ENCODE measurements at regions not wholly inside any gene's neighbourhood (a gene's known extent, or its start where the extent isn't known, plus 50 kb on each side); places are given as distances from the start of the nearest gene placed in this dataset.

DNA sequence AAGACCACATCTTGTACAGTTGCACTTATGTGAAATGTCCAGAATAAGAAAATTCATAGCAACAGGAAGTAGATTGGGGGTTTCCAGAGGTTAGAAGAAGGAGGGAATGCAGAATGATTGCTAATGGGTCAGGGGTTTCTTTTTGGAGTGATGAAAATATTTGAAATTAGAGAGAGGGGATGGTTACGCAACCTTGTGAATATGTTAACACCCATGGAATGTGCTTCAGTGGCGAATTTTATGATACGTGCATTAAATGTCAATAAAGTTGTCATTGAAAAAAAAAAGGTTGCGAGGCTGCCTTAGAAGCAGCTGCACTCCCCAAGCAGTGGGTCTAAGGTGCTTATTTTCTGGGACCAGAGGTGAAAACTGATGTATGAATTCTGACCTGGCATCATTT lies 64.4 kb upstream of the SUB1 start:
- TF ChIP-seq, protein P1, sequence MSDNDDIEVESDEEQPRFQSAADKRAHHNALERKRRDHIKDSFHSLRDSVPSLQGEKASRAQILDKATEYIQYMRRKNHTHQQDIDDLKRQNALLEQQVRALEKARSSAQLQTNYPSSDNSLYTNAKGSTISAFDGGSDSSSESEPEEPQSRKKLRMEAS (IDR thresholded peaks at IDR 0.05; ENCODE audit: low read depth): no peak
- TF ChIP-seq, protein P2, sequence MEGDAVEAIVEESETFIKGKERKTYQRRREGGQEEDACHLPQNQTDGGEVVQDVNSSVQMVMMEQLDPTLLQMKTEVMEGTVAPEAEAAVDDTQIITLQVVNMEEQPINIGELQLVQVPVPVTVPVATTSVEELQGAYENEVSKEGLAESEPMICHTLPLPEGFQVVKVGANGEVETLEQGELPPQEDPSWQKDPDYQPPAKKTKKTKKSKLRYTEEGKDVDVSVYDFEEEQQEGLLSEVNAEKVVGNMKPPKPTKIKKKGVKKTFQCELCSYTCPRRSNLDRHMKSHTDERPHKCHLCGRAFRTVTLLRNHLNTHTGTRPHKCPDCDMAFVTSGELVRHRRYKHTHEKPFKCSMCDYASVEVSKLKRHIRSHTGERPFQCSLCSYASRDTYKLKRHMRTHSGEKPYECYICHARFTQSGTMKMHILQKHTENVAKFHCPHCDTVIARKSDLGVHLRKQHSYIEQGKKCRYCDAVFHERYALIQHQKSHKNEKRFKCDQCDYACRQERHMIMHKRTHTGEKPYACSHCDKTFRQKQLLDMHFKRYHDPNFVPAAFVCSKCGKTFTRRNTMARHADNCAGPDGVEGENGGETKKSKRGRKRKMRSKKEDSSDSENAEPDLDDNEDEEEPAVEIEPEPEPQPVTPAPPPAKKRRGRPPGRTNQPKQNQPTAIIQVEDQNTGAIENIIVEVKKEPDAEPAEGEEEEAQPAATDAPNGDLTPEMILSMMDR (IDR thresholded peaks at IDR 0.05): no peak
- TF ChIP-seq EZH2phosphoT487 (IDR thresholded peaks at IDR 0.05; ENCODE audit: borderline replicate concordance, low read depth) (no peak), POLR2AphosphoS5 (IDR thresholded peaks at IDR 0.05; ENCODE audit: low read depth, low read length) (no peak), TAF1 (IDR thresholded peaks at IDR 0.05; ENCODE audit: borderline replicate concordance, low read depth, low read length) (no peak), CHD2 (IDR thresholded peaks at IDR 0.05; ENCODE audit: low read length, partially characterized antibody) (no peak), NRF1 (IDR thresholded peaks at IDR 0.05; ENCODE audit: low read depth, low read length) (no peak), ELF1 (IDR thresholded peaks at IDR 0.05) (no peak), RCOR1 (IDR thresholded peaks at IDR 0.05; ENCODE audit: low read length) (no peak)
- TF ChIP-seq, protein P3, sequence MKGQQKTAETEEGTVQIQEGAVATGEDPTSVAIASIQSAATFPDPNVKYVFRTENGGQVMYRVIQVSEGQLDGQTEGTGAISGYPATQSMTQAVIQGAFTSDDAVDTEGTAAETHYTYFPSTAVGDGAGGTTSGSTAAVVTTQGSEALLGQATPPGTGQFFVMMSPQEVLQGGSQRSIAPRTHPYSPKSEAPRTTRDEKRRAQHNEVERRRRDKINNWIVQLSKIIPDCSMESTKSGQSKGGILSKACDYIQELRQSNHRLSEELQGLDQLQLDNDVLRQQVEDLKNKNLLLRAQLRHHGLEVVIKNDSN (IDR thresholded peaks at IDR 0.05; ENCODE audit: borderline replicate concordance, low read depth): no peak
- TF ChIP-seq, protein P4, sequence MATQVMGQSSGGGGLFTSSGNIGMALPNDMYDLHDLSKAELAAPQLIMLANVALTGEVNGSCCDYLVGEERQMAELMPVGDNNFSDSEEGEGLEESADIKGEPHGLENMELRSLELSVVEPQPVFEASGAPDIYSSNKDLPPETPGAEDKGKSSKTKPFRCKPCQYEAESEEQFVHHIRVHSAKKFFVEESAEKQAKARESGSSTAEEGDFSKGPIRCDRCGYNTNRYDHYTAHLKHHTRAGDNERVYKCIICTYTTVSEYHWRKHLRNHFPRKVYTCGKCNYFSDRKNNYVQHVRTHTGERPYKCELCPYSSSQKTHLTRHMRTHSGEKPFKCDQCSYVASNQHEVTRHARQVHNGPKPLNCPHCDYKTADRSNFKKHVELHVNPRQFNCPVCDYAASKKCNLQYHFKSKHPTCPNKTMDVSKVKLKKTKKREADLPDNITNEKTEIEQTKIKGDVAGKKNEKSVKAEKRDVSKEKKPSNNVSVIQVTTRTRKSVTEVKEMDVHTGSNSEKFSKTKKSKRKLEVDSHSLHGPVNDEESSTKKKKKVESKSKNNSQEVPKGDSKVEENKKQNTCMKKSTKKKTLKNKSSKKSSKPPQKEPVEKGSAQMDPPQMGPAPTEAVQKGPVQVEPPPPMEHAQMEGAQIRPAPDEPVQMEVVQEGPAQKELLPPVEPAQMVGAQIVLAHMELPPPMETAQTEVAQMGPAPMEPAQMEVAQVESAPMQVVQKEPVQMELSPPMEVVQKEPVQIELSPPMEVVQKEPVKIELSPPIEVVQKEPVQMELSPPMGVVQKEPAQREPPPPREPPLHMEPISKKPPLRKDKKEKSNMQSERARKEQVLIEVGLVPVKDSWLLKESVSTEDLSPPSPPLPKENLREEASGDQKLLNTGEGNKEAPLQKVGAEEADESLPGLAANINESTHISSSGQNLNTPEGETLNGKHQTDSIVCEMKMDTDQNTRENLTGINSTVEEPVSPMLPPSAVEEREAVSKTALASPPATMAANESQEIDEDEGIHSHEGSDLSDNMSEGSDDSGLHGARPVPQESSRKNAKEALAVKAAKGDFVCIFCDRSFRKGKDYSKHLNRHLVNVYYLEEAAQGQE (IDR thresholded peaks at IDR 0.05; ENCODE audit: low read depth, low read length): no peak
- TF ChIP-seq, protein P5, sequence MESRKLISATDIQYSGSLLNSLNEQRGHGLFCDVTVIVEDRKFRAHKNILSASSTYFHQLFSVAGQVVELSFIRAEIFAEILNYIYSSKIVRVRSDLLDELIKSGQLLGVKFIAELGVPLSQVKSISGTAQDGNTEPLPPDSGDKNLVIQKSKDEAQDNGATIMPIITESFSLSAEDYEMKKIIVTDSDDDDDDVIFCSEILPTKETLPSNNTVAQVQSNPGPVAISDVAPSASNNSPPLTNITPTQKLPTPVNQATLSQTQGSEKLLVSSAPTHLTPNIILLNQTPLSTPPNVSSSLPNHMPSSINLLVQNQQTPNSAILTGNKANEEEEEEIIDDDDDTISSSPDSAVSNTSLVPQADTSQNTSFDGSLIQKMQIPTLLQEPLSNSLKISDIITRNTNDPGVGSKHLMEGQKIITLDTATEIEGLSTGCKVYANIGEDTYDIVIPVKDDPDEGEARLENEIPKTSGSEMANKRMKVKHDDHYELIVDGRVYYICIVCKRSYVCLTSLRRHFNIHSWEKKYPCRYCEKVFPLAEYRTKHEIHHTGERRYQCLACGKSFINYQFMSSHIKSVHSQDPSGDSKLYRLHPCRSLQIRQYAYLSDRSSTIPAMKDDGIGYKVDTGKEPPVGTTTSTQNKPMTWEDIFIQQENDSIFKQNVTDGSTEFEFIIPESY (IDR thresholded peaks at IDR 0.05; ENCODE audit: borderline replicate concordance, low read depth): no peak
